ENCODE measurements at regions not wholly inside any gene's neighbourhood (a gene's known extent, or its start where the extent isn't known, plus 50 kb on each side); places are given as distances from the start of the nearest gene placed in this dataset.

DNA sequence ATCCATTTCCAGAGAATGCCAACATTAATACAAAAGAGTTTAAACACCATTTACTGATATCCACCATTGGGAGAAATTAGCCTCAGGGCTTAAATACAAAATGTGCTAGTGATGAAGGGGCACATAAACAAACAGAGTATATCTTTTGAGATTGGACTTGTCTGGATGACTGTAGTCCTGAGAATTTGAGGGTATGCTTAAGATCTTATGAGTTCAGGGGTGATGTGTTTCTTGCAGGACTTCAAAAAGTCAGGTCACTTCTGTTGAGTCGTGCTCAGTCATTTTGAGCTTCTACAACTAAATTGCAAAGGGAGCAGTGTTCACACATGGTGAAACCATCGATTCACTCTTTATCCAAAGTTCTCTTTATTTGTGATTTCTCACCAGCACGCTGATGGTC lies 425.7 kb downstream of the ATP23 start:
- no peak overlapping the region for H3K27ac Mint-ChIP-seq
- ATAC-seq (ENCODE audit: low read depth) (no peak), DNase-seq (no peak)
- H3K4me1 Mint-ChIP-seq: no peaks in the 10 kb centered on the region
- TF ChIP-seq, protein P1, sequence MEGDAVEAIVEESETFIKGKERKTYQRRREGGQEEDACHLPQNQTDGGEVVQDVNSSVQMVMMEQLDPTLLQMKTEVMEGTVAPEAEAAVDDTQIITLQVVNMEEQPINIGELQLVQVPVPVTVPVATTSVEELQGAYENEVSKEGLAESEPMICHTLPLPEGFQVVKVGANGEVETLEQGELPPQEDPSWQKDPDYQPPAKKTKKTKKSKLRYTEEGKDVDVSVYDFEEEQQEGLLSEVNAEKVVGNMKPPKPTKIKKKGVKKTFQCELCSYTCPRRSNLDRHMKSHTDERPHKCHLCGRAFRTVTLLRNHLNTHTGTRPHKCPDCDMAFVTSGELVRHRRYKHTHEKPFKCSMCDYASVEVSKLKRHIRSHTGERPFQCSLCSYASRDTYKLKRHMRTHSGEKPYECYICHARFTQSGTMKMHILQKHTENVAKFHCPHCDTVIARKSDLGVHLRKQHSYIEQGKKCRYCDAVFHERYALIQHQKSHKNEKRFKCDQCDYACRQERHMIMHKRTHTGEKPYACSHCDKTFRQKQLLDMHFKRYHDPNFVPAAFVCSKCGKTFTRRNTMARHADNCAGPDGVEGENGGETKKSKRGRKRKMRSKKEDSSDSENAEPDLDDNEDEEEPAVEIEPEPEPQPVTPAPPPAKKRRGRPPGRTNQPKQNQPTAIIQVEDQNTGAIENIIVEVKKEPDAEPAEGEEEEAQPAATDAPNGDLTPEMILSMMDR (IDR thresholded peaks at IDR 0.05): no peak
- TF ChIP-seq EZH2 (IDR thresholded peaks at IDR 0.05; ENCODE audit: borderline replicate concordance, insufficient read depth, low read depth, low read length, poor library complexity, severe bottlenecking): no peak
- H3K79me2 ChIP-seq (ENCODE audit: control insufficient read depth, insufficient read depth, low read length): no peaks in the 10 kb centered on the region
- H3K4me3 Mint-ChIP-seq: no peak overlapping the region
- POLR2A ChIA-PET: no interaction called here
- 83% methylated on average over 3 of the region's 3 CpGs for WGBS (ENCODE audit: insufficient coverage)
- peaks cover 0 to 4% (median 4%) of the 10 kb centered on the region in 3 donors for H3K9me3 ChIP-seq (ENCODE audit: control extremely low read depth in 1 of 3, control insufficient read depth in 2 of 3, insufficient read depth in 1 of 3, low read length in 2 of 3)
- CTCF ChIA-PET: no interaction called here
- no peak overlapping the region for H2AFZ ChIP-seq (ENCODE audit: insufficient read depth, low read depth, low read length, poor library complexity, severe bottlenecking)
- H3K27me3 ChIP-seq (replicated peaks in 1 of 4; ENCODE audit: control extremely low read depth in 1 of 4, control insufficient read depth in 3 of 4, insufficient read depth in 4 of 4, low read length in 3 of 4): no peaks in the 10 kb centered on the region
- H3K27ac ChIP-seq (ENCODE audit: low read length in 2 of 2): no peak overlapping the region
- H3K4me1 ChIP-seq (ENCODE audit: control insufficient read depth in 2 of 2, insufficient read depth in 2 of 2, low read length in 2 of 2): no peaks in the 10 kb centered on the region
- intact Hi-C loops (cut with micrococcal nuclease): no loop called here
- no peaks in the 10 kb centered on the region for H4K20me1 ChIP-seq (ENCODE audit: control insufficient read depth, insufficient read depth, low read length, poor library complexity, severe bottlenecking)
- H3K9me3 Mint-ChIP-seq (ENCODE audit: insufficient read depth): peaks cover 3% of the 10 kb centered on the region
- no peaks in the 10 kb centered on the region for H3K36me3 ChIP-seq (replicated peaks in 1 of 2; ENCODE audit: control extremely low read depth in 1 of 2, control insufficient read depth in 1 of 2, extremely low read depth in 1 of 2, insufficient read depth in 2 of 2, low read length in 1 of 2)
- no peak overlapping the region for H3K4me2 ChIP-seq (replicated peaks; ENCODE audit: low read depth, low read length, poor library complexity, severe bottlenecking)
- no peaks in the 10 kb centered on the region for H3K27me3 Mint-ChIP-seq
- H3K4me3 ChIP-seq (ENCODE audit: control extremely low read depth in 1 of 5, extremely low read depth in 1 of 5, insufficient read depth in 1 of 5, low read depth in 2 of 5, low read length in 4 of 5): no peak overlapping the region
- no peak overlapping the region for H3K9ac ChIP-seq (ENCODE audit: low read length)

DNA sequence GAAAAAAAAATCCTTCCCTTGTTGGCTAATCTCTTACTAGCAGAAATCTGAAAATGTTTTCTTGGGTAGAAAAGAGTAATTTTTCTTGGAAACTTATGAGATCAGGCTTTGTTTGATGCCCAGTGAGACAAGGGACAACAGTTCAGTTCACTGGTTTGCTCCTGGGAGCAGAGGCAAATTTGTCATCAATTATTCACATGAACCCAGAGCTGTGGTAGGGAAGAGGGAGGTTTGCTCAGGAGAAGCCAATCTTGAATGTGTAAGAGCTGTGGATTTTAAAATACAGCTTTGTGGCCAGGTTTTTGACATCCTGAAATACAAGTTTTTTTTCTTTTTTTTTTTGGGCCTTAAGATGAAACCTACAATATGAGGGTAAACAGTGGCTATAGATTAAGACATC lies 426.6 kb downstream of the ATP23 start:
- ChIA-PET CTCF (no interaction called here), POLR2A (no interaction called here)
- Histone ChIP-seq H3K79me2 (ENCODE audit: control insufficient read depth, insufficient read depth, low read length) (no peaks in the 10 kb centered on the region), H3K9me3 (ENCODE audit: control extremely low read depth in 1 of 3, control insufficient read depth in 2 of 3, insufficient read depth in 1 of 3, low read length in 2 of 3) (peaks cover 0 to 4% (median 4%) of the 10 kb centered on the region in 3 donors), H3K4me1 (ENCODE audit: control insufficient read depth in 2 of 2, insufficient read depth in 2 of 2, low read length in 2 of 2) (no peaks in the 10 kb centered on the region), H3K9ac (ENCODE audit: low read length) (no peak overlapping the region), H3K4me3 (ENCODE audit: control extremely low read depth in 1 of 5, extremely low read depth in 1 of 5, insufficient read depth in 1 of 5, low read depth in 2 of 5, low read length in 4 of 5) (no peak overlapping the region), H2AFZ (ENCODE audit: insufficient read depth, low read depth, low read length, poor library complexity, severe bottlenecking) (no peak overlapping the region), H3K4me2 (replicated peaks; ENCODE audit: low read depth, low read length, poor library complexity, severe bottlenecking) (no peak overlapping the region), H3K27ac (ENCODE audit: low read length in 2 of 2) (no peak overlapping the region), H4K20me1 (ENCODE audit: control insufficient read depth, insufficient read depth, low read length, poor library complexity, severe bottlenecking) (no peaks in the 10 kb centered on the region), H3K27me3 (replicated peaks in 1 of 4; ENCODE audit: control extremely low read depth in 1 of 4, control insufficient read depth in 3 of 4, insufficient read depth in 4 of 4, low read length in 3 of 4) (no peaks in the 10 kb centered on the region), H3K36me3 (replicated peaks in 1 of 2; ENCODE audit: control extremely low read depth in 1 of 2, control insufficient read depth in 1 of 2, extremely low read depth in 1 of 2, insufficient read depth in 2 of 2, low read length in 1 of 2) (no peaks in the 10 kb centered on the region)
- no peak overlapping the region for H3K27ac Mint-ChIP-seq
- DNase-seq: no peak
- no peak overlapping the region for H3K4me3 Mint-ChIP-seq
- H3K27me3 Mint-ChIP-seq: no peaks in the 10 kb centered on the region
- ATAC-seq (ENCODE audit: low read depth): no peak
- peaks cover 3% of the 10 kb centered on the region for H3K9me3 Mint-ChIP-seq (ENCODE audit: insufficient read depth)
- H3K4me1 Mint-ChIP-seq: no peaks in the 10 kb centered on the region
- TF ChIP-seq, protein P1 (IDR thresholded peaks at IDR 0.05): no peak
- no peak for TF ChIP-seq EZH2 (IDR thresholded peaks at IDR 0.05; ENCODE audit: borderline replicate concordance, insufficient read depth, low read depth, low read length, poor library complexity, severe bottlenecking)
- intact Hi-C loops (cut with micrococcal nuclease): no loop called here

Data from B cell (primary cell).